CD4-positive, alpha-beta T cell treated with Interleukin-17A for 1 hour (primary cell): ENCODE measurements at regions not wholly inside any gene's neighbourhood (a gene's known extent, or its start where the extent isn't known, plus 50 kb on each side); places are given as distances from the start of the nearest gene placed in this dataset.
"Not testable (repeated sequence)": the region's sequence is repeated elsewhere in the genome, so short reads cannot be mapped to it uniquely, and the experiment has no call there.

ENCODE experiments used
- DNase-seq: peaks from one replicate; pipeline ENCODE4 v3.0.0-alpha.2; 2020

DNA sequence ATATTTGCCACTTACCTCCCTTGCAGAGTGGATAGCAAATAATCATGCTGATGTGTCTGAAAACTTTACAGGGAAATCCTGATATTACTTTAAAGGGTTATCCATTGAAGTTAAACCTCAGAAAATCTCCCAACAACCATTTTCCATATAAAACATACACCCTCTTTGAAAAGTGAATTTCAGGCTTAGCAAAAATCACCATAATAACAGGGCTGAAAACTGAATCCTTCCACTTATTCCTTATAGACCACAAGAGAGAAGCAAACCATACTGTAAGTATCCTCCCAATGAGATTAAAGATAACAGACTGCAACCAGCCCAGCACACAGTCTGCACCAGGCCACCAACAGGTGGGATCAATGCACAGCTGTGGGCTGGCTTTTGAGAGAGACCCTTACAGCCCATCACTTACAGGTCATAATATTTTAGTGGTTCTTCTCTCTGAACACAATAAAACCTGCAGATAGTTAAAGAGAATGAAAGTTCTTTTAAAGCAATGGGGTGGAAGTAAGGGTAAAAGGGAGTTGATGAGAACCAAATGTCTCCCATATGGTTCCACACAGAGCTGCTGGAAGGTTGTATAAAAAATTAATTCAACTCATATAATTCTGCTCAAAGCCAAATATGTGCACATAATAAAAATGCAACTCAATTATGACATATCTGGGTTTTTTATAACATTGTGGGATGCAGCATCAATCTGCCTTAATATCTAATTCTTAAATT lies 376.2 kb upstream of the GRAMD2B start:
- DNase-seq: no peak

- no peak for DNase-seq
These were observed 371.1 kb upstream of the GRAMD2B start for GRCh38 chr5:126052120-126052519.

- no peak for DNase-seq
These were observed 370.4 kb upstream of the GRAMD2B start for GRCh38 chr5:126052791-126053190.

DNA sequence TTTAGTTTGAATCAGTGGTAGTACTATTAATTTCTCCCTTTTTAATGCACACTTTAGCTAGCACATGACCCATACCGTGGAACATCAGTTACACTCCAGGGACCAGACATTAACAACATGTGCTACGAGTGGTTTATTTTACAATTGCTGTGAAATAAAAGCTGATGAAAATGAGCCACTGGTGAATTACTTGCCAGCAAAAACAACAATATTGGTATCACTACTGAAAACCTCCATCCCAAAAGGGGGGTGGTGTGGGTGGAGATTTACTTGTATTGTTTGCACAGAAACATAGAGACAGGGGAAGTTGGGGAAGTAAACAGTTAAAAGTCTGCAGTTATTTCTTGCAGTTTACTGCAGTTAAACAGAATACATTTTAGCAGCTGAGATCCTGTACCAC lies 369.6 kb upstream of the GRAMD2B start:
- no peak for DNase-seq

- no peak for DNase-seq
These were observed 368.4 kb upstream of the GRAMD2B start for GRCh38 chr5:126054577-126055347.

DNA sequence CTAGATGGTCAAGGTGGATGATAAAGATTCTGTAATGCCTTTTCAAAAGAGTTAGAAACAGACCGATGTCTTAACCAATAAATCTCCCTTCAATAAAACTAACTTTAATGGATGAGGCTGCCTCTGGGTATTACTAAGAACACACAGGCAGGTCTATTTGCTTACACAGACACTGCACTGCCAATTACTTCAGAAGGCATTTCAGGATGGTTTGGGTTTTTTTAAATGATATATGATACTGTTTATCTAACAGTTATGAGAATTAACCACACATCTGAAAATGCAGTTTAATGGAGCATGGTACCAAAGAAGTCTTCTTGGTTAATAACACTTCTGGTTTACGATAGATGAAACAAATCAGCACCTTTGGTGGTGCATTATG lies 367.9 kb upstream of the GRAMD2B start:
- DNase-seq: no peak

- no peak for DNase-seq
These were observed 366.9 kb upstream of the GRAMD2B start for GRCh38 chr5:126056352-126056751.

DNA sequence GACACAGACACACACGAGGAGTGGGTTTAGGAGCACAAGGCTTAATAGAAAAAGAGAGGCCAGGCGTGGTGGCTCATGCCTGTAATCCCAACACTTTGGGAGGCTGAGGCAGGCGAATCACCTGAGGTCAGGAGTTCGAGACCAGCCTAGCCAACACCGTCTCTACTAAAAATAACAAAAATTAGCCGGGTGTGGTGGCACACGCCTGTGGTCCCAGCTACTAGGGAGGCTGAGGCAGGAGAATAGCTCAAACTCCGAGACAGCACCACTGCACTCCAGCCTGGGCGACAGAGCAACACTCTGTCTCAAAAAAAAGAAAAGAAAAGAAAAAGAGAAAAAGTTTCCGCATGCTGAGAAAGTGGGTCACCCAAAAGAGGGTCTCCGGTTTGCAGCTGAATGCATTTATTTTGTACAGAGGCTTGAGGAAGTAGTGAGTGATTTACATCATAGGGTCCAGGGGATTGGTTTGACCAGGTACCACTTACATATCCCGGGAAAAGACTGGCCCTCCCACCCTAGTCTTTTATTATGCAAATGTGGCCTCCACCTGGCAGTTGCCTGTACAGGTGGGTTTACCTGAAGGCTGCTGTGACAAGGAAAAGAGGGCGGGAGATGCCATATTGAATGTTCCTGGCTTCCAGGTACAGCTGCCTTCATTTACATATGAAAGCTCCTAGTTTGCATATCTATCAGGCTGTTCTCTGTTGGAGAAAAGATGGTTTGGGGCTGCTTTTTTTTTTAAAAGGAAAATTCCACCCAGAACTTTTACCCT lies 366.2 kb upstream of the GRAMD2B start:
- DNase-seq: no peak

DNA sequence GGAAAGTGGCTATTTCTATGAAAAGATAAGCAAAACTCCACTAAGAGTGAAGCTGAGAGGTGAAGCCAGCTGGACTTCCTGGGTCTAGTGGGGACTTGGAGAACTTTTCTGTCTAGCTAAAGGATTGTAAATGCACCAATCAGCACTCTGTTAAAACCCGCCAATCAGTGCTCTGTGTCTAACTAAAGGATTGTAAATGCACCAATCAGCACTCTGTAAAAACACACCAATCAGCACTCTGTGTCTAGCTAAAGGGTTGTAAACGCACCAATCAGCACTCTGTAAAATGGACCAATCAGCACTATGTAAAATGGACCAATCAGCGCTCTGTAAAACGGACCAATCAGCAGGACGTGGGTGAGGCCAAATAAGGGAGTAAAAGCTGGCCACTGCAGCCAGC lies 364.8 kb upstream of the GRAMD2B start:
- not testable (repeated sequence) for DNase-seq

GRCh38 chr5:126062398-126063221 lies 360.6 kb upstream of the GRAMD2B start:
- no peak for DNase-seq

GRCh38 chr5:126065061-126065460 lies 358.1 kb upstream of the GRAMD2B start:
- DNase-seq: no peak

- no peak for DNase-seq
These were observed 356.4 kb upstream of the GRAMD2B start for GRCh38 chr5:126066836-126067235.

DNA sequence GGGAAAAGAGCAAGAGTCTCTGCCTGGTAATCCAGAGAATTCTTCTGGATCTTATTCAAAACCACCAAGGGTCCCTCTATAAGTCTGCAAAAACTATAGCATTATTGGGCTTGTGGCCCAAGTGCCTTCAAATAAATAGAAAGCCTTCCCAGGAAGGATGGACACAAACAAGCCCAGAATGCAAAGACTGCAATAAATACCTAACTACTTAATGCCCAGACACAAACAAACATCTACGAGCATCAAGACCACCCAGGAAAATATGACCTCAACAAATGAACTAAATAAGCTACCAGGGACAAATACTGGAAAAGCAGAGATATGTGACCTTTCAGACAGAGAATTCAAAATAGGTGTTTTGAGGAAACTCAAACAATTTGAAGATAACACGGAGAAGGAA lies 355.8 kb upstream of the GRAMD2B start:
- no peak for DNase-seq

DNA sequence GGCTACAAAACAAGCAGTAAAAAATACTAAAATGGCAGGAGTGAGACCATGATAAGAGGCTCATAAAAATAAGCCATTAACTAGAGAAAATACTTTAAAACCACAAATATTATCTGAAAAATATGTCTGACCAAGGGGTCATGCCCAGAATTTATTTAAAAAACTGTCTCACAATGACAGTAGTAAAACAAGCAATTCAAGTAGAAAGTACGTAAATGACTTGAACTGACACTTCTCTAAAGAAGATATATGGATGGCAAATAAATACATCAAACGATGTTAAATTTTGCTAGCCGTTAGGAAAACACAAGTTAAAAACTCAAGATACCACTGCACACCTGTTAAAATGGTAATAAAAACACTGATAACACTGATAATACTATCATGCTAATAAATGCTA lies 353.9 kb upstream of the GRAMD2B start:
- DNase-seq: no peak

- DNase-seq: no peak
These were observed 352.7 kb upstream of the GRAMD2B start for GRCh38 chr5:126070481-126070880.

GRCh38 chr5:126074538-126074937 lies 348.7 kb upstream of the GRAMD2B start:
- no peak for DNase-seq

DNA sequence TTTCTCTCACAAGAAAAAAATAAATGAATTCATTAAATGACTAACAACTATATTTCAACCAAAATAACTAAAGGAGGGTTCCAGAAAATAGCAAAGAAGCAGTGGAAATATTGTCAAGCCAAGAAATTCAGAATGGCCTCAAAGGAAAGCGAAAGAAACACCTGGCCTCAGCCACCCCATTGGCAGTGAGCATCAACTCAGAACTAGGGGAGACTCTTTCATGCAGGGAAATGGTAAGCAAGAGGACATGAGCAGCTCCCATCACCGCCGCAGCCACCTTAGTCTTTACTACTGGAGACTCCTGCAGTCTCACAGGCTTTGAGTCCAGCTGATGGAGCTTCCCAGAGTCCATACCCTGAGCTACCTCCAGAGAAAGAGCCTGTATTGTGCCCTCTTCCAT lies 343.9 kb upstream of the GRAMD2B start:
- DNase-seq: no peak

- no peak for DNase-seq
These were observed 342.0 kb upstream of the GRAMD2B start for GRCh38 chr5:126081209-126081608.

- DNase-seq: no peak
These were observed 330.2 kb upstream of the GRAMD2B start for GRCh38 chr5:126093041-126093440.

GRCh38 chr5:126093718-126094117 lies 329.5 kb upstream of the GRAMD2B start:
- DNase-seq: no peak

DNA sequence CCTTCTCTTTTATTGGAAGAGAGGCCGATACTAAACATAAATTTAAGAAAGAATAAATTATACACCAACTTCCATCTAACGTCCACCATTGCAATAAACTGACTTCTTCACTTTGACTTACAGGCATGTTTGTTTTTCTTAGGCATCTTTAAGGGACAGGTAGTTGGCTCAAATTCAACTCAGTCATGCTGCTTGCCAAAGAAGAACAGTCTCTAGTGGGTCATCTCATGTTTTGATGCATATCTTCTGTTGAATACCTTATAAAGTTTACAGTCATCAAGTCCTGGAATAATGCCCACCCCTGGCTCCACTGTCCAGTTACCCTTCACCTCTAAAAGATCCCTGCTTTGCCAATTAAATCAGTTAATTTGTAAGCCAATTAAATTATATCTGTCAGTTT lies 328.2 kb upstream of the GRAMD2B start:
- no peak for DNase-seq

DNA sequence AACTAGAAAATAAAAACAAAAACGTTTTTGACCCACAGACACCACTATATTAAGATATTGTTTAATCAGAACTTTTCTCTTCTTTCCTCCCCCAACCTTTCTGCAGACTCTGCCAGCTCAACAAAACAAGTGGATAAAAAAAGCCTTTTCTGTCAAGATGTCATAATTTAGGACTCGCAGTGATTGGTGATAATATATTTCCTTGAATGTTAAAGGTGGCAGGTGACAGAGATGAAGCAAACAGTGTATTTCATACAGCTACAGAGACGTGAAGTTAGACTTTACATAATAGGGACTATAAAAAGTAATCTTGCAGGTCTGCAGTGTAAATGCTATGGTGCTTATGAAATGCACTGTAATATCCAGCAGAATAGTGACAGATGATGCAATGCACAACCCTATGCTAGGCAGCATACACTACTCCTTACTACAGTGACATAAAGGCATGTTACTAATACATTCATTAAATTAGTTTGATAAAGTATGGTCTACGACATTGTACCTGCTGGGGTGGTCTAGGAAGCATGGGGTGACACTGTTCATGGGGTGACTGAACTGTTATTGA lies 326.7 kb upstream of the GRAMD2B start:
- DNase-seq: no peak

DNA sequence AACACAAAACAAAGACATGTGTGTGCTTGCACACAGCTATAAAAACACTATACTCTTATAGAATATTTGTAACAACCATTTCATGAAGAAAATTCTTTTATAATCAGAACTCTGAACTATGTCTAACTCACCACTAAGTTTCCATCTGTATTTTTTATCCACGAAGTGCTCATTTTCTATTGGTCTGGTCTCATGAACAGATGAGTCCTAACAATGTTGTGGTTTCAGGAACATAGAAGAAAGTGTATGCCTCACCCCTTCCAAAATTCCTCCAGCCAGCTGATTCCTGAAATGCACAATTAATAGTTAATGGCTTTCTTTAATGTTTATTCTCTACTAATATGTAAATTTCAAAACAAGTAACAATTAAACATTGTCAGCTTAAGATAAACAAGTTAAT lies 325.3 kb upstream of the GRAMD2B start:
- DNase-seq: no peak
